ENCODE measurements at regions not wholly inside any gene's neighbourhood (a gene's known extent, or its start where the extent isn't known, plus 50 kb on each side); places are given as distances from the start of the nearest gene placed in this dataset.

GRCh38 chr4:141427726-141428296 is 207.1 kb downstream of the ZNF330 start:
- Histone ChIP-seq H3K4me2 (ENCODE audit: low read length) (no peak overlapping the region), H3K9me3 (ENCODE audit: control insufficient read depth, insufficient read depth, low read length) (no peaks in the 10 kb centered on the region), H3K36me3 (ENCODE audit: control insufficient read depth, low read length) (no peaks in the 10 kb centered on the region), H3K27ac (ENCODE audit: low read depth, low read length) (no peak overlapping the region), H3F3A (ENCODE audit: control insufficient read depth, insufficient read depth) (no peaks in the 10 kb centered on the region), H4K20me1 (ENCODE audit: control insufficient read depth, insufficient read depth, low read depth, low read length) (no peaks in the 10 kb centered on the region), H3K79me2 (ENCODE audit: control insufficient read depth, low read length) (no peaks in the 10 kb centered on the region), H3K9me2 (replicated peaks; ENCODE audit: control insufficient read depth, low read length) (no peaks in the 10 kb centered on the region), H3K4me1 (ENCODE audit: control insufficient read depth, low read length) (no peaks in the 10 kb centered on the region), H3K27me3 (ENCODE audit: control insufficient read depth, low read length) (no peaks in the 10 kb centered on the region), H3K4me3 (ENCODE audit: low read length) (no peak overlapping the region)
- no peak for TF ChIP-seq CTCF (IDR thresholded peaks at IDR 0.05; ENCODE audit: low read depth, low read length, poor library complexity, severe bottlenecking)

- H3K4me3 ChIP-seq (ENCODE audit: low read length): no peak overlapping the region
- no peaks in the 10 kb centered on the region for H3K27me3 ChIP-seq (ENCODE audit: control insufficient read depth, low read length)
- no peaks in the 10 kb centered on the region for H3K36me3 ChIP-seq (ENCODE audit: control insufficient read depth, low read length)
- no peak overlapping the region for H3K27ac ChIP-seq (ENCODE audit: low read depth, low read length)
- no peak overlapping the region for H3K4me2 ChIP-seq (ENCODE audit: low read length)
- H3F3A ChIP-seq (ENCODE audit: control insufficient read depth, insufficient read depth): no peaks in the 10 kb centered on the region
- no peak for TF ChIP-seq CTCF (IDR thresholded peaks at IDR 0.05; ENCODE audit: low read depth, low read length, poor library complexity, severe bottlenecking)
- TF ChIP-seq EZH2phosphoT487 (IDR thresholded peaks at IDR 0.05; ENCODE audit: borderline replicate concordance, low read length): no peak
- H4K20me1 ChIP-seq (ENCODE audit: control insufficient read depth, insufficient read depth, low read depth, low read length): no peaks in the 10 kb centered on the region
- no peaks in the 10 kb centered on the region for H3K9me2 ChIP-seq (replicated peaks; ENCODE audit: control insufficient read depth, low read length)
- H3K79me2 ChIP-seq (ENCODE audit: control insufficient read depth, low read length): no peaks in the 10 kb centered on the region
- no peaks in the 10 kb centered on the region for H3K9me3 ChIP-seq (ENCODE audit: control insufficient read depth, insufficient read depth, low read length)
- H3K4me1 ChIP-seq (ENCODE audit: control insufficient read depth, low read length): no peaks in the 10 kb centered on the region
Measured at GRCh38 chr4:141429933-141430332, 206.4 kb upstream of the IL15 start.

- no peaks in the 10 kb centered on the region for H3K36me3 ChIP-seq (ENCODE audit: control insufficient read depth, low read length)
- no peaks in the 10 kb centered on the region for H3K27me3 ChIP-seq (ENCODE audit: control insufficient read depth, low read length)
- no peaks in the 10 kb centered on the region for H3K9me2 ChIP-seq (replicated peaks; ENCODE audit: control insufficient read depth, low read length)
- no peaks in the 10 kb centered on the region for H4K20me1 ChIP-seq (ENCODE audit: control insufficient read depth, insufficient read depth, low read depth, low read length)
- H3K4me2 ChIP-seq (ENCODE audit: low read length): no peak overlapping the region
- no peak overlapping the region for H3K4me3 ChIP-seq (ENCODE audit: low read length)
- H3K9me3 ChIP-seq (ENCODE audit: control insufficient read depth, insufficient read depth, low read length): no peaks in the 10 kb centered on the region
- no peaks in the 10 kb centered on the region for H3K79me2 ChIP-seq (ENCODE audit: control insufficient read depth, low read length)
- no peaks in the 10 kb centered on the region for H3K4me1 ChIP-seq (ENCODE audit: control insufficient read depth, low read length)
- no peak for TF ChIP-seq EZH2phosphoT487 (IDR thresholded peaks at IDR 0.05; ENCODE audit: borderline replicate concordance, low read length)
- no peak for TF ChIP-seq CTCF (IDR thresholded peaks at IDR 0.05; ENCODE audit: low read depth, low read length, poor library complexity, severe bottlenecking)
- H3F3A ChIP-seq (ENCODE audit: control insufficient read depth, insufficient read depth): no peaks in the 10 kb centered on the region
- no peak overlapping the region for H3K27ac ChIP-seq (ENCODE audit: low read depth, low read length)
Measured at GRCh38 chr4:141430686-141431085, 205.7 kb upstream of the IL15 start.
